NCI-H1930 (cell line): ENCODE measurements at regions not wholly inside any gene's neighbourhood (a gene's known extent, or its start where the extent isn't known, plus 50 kb on each side); places are given as distances from the start of the nearest gene placed in this dataset.
"Not testable (repeated sequence)": the region's sequence is repeated elsewhere in the genome, so short reads cannot be mapped to it uniquely, and the experiment has no call there.

Source experiments
- DNase-seq, 2 experiments: peaks; one replicate each; lab custom pipeline; 2025; lab: John Stamatoyannopoulos, UW

- no peak for DNase-seq
These were observed 500.8 kb downstream of the NPIPA7 start for GRCh38 chr16:16879567-16880251.

GRCh38 chr16:16881814-16882213 lies 502.9 kb downstream of the NPIPA7 start:
- DNase-seq: no peak

- DNase-seq: no peak
These were observed 503.8 kb downstream of the NPIPA7 start for GRCh38 chr16:16882766-16883165.

DNA sequence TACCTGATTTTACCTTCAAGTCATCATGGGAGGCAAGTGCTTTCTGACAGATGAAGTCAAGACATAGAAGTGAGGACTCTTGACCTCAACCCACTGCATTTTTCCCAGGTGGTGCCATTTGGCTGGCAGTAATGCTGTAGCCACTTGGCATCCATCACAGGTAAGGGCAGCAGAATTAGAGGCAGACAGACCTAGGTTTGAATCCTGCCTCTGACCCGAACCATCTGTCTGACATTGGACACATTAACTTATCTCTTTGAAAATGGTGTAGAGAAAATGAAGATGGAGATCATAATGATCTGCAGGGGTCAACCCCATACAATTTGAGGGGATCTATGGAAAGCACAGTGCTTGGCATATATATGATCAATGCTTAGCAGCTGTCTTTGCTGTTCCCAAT lies 505.5 kb downstream of the NPIPA7 start:
- no peak for DNase-seq

GRCh38 chr16:16887193-16887592 lies 508.3 kb downstream of the NPIPA7 start:
- DNase-seq: no peak

DNA sequence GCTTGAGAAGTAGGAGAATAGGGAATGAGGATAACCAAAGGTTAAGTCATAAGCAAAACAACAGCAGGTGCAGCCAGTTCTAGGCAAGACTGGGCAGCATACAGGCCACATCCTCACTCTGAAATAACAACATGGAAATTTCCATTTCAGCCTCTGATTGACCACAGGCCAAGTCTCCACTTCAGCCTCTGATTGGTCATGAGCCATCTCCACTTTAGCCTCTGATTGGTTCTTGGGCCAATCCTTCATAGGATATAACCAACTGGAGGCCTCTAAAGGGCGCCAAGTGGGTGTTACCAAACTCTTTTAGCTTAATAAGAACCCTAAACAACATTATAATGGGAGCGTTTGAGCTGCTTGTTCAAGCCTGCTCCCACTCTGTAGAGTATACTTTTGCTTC lies 512.0 kb downstream of the NPIPA7 start:
- DNase-seq: no peak

DNA sequence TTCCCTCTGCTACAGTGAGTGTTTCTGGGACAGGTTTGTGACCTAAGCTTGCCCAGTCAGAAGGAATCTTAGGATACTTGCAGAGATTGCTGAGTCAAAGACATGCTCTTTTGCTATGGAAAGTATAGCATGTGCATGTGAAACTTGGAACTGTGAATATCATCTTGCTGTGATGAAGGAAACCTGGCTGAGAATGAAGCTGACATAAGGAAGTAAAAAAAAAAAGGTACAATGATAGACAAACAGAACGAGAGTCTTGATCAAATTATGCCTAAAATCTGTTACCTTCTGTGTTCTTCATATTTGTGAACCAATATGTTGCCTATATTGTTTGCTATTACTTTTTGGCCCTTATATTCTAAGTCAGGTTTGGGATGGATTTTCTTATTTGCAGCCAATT lies 525.7 kb downstream of the NPIPA7 start:
- DNase-seq: no peak

DNA sequence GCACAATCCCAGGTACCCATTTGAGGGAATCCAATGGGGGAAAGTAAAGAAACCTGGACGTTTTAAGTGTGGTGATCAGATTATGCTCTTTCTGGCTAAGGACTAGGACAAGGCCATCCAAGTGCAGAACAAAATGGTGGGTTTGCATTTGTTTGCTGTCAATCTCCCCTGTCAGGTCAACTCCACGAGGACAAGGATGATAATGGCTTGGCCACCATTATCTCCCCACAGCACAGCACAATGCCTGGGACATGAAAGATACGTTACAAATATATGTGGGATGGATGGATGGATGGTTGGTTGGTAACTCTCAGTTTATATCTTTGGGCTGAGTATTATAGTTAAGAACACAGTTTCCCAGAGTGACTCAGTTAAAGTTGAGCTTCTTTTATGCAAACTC lies 526.9 kb downstream of the NPIPA7 start:
- no peak for DNase-seq

DNA sequence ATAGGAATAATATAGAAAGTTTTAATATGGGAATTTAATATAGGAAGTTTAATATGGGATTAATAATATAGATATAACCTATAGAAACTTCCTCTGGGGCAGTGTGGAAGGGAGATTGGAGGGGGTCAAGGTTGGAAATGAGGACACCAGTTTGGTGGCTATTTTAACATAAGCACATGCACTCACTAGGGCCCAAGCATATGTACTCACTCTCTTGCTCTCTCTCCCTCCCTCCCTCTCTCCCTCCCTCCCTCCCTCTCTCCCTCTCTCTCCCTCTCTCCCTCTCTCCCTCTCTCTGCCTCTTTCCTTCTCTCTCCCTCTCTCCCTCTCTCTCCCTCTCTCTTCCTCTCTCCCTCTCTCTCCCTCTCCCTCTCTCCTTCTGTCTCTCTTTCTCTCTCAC lies 528.1 kb downstream of the NPIPA7 start:
- DNase-seq: no peak

DNA sequence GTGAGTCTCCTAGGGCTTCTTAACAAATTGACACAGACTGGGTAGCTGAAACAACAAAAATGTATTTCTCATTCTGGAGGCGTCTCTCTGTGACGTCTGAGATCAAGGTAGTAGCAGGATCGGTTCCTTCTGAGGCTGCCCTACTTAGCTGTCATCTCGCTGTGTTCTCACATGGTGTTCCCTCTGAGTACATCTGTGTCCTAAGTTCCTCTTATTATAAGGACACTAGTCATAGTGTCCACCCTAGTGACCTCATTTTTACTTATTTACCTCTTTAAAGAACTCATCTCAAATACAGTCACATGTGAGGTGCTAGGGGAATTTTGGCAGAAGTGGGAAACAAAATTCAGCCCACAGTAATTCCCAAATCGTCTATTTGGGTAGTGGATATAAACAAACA lies 529.1 kb downstream of the NPIPA7 start:
- no peak for DNase-seq

- DNase-seq: no peak
These were observed 530.2 kb downstream of the NPIPA7 start for GRCh38 chr16:16909126-16909525.

DNA sequence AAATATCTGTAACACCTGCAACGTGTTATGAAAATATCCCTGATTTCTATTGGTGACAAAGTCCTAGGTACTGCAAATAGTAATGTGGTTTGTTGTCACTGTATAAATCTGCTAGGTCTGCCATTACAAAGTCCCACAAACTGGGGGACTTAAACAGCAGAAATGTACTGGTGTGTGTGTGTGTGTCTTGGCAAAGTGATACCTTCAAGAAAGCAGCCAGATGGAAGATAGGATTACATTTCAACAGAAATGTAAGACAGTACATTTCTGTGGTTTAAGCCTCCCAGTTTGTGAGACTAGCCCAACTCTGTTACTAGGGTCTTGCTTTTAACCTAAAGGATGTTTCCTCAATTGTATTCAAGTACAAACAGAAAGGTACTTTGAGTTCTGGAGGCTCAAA lies 531.7 kb downstream of the NPIPA7 start:
- no peak for DNase-seq

GRCh38 chr16:16915771-16916170 lies 536.8 kb downstream of the NPIPA7 start:
- DNase-seq: no peak

DNA sequence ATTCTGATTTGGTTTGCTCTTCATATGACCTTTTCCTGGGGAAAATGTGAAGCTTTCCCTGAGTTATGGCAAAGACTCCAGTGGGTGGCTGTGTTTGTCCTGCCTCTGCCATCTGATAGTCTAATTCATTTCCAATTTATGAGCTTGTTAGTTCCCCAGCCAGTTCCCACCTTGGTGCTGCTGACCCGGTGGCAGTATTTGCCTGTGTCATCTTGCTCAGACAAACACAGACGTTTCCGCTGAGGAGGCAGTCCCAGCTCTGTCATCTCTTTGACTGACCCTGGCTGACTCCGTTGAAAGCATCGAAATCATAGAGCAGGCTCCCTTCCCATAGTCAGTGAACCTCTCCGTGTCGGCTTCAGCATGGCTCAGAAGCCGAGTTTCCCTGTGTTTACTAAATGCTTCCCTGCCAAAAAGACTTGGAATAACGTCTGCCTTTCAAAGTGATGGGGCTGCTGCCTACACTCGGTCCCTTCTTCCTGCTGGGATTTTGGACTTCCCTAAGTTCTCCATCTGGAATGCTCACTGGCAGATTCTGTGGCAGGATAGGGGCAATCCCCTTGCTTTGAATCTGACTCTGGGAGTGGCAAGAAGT lies 538.3 kb downstream of the NPIPA7 start:
- DNase-seq: no peak

DNA sequence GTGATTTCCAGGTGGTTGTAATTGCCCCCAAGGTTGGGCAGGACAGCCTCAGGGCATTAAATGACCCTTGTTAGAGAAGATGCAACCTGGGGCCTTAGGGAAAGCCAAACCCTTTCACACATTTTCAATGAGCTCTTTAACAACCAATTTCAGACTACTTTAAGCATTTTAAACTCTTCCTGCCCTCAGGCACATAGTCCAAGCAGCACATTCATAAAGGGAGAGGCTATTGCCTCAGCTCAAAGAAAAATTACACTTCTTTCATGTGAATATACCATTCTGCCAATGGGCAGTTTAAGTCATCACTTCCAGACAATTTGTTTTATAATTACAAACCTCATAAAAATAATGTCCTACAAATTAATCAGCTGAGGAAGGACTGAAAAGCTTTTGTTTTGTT lies 544.5 kb downstream of the NPIPA7 start:
- no peak for DNase-seq

DNA sequence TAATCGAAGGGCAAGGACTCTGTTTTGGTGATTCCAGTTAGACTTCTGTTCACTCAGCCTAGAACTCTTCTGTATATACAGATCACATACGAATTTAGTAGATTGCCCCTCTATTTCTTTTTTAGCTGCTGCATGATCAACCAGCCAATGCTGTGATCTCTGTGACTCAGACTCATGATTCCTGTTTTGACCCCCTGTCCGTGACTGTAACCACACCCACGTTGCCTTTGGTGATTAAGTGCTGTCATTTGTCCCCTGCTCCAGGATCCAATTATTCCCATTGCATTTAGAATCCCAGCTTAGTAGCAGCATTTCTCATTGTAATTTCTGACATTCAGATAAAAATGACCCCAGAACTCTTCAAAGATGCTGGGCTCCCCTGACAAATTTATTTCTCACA lies 545.7 kb downstream of the NPIPA7 start:
- DNase-seq: no peak

- DNase-seq: no peak
These were observed 545.3 kb downstream of the XYLT1 start for GRCh38 chr16:16925432-16925831.

DNA sequence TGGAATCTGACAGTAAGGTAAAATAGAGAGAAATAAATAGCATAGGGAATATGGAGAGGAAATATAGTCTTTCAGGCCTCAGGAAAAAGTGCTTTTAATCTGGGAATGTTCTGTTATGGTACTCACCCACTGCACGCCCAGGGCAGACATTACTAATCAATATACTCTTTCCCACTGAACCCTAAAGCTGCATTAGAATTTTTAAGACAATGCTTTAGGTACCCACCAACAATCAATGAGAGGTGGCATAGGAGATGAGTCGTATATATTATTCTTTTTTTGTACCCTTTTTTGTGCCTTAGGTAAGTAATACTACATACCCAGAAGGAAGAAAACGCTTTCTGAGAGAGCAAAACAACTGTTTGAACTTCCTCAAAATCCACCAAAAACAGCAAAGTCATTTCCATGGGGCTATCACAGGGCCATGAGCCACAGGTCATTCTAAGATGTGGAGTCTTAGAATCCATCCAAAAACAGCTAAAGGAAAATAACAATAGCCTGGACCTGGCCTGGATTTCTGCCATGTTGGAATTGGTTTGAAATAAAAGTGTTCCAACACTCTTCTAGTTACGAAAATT lies 542.1 kb downstream of the XYLT1 start:
- no peak for DNase-seq

DNA sequence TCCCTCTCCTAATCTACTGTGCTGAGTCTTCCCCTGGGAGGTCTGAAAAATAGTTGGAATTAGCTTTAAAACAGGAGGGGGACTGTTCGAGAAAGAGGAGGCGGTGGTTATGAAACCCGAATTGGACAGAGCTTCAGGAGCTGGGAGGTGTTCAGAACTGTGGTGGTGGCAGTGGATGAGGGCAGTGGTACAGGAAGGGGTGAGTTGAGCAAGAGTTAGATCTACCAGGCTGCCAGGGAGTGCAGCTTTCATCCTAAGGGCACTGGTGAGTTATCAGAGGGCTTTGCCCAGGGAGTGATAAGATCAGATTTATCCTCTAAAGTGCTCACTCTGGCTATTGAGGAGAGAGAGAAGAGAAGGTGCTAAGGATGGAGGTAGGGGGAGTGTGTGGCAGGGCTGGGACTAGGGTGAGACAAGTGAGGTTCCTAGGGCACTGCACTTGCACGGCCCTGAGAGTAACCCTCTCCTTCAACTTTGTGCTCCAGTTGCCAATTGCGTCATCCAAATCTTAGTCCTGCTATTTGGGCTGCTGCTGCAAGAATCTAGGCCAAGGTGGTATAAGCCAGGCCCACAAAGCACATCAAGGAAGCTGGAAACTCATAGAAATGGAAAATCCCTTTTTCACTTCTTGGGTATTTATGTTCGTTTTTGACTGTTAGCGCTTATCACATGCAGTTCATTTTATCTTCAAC lies 540.3 kb downstream of the XYLT1 start:
- no peak for DNase-seq

DNA sequence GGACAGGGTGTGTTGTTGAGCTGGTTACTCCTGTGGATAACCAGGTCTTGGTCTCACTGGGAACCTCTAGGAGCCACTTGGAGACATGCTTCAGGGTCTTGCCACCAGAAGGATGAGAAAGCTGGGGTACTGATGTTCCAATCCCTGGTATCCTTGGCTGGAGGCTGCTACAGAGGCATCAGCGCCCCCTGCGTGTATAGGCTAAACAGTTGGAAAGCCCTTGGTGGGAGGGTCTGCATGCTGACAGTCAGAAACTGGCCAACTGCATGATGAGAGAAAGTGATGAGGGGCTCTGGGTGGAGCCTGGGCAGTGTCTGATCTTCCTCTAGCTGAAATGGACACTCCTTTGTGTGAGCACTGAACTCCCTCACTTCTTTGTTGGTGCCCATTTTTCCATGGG lies 536.9 kb downstream of the XYLT1 start:
- no peak for DNase-seq

DNA sequence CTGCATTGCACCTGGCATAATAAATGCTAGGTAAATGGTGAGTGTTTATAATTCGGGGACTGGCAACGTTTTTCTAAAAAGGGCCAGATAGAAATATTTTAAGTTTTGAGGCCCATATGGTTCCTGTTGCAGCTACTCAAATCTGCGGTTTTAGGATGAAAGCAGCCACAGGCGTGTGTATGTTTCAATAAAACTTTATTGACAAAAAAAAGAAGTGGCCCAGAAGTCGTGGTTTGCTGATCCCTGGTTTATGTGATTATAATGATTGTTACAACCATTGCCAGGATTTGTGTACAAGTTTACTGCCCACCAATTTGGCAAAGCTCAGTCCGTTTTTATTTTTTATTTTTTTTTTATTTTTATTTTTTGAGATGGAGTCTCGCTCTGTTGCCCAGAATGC lies 536.1 kb downstream of the XYLT1 start:
- no peak for DNase-seq

- not testable (repeated sequence) for DNase-seq
These were observed 534.9 kb downstream of the XYLT1 start for GRCh38 chr16:16935909-16936308.

- no peak for DNase-seq
These were observed 533.2 kb downstream of the XYLT1 start for GRCh38 chr16:16937576-16937975.
